Glutamatergic neuron (in vitro differentiated cells): ENCODE measurements at regions not wholly inside any gene's neighbourhood (a gene's known extent, or its start where the extent isn't known, plus 50 kb on each side); places are given as distances from the start of the nearest gene placed in this dataset.
"Not testable (repeated sequence)": the region's sequence is repeated elsewhere in the genome, so short reads cannot be mapped to it uniquely, and the experiment has no call there.

Experiments used
- DNase-seq: peaks from one replicate; pipeline ENCODE4 v3.0.0; 2022
- H3K27ac Mint-ChIP-seq: one replicate; pipeline ENCODE4 v1.8.0; 2020; ENCODE audit warnings: mild to moderate bottlenecking, mixed read lengths, inconsistent platforms; ENCODE audit not compliant: unreplicated experiment
- H3K27me3 Mint-ChIP-seq: one replicate; pipeline ENCODE4 v1.8.0; 2020; ENCODE audit warnings: mild to moderate bottlenecking, moderate library complexity, mixed read lengths, inconsistent platforms; ENCODE audit not compliant: unreplicated experiment
- H3K36me3 Mint-ChIP-seq: one replicate; pipeline ENCODE4 v1.8.0; 2020; ENCODE audit warnings: mild to moderate bottlenecking, mixed read lengths, inconsistent platforms; ENCODE audit not compliant: unreplicated experiment
- H3K4me1 Mint-ChIP-seq: one replicate; pipeline ENCODE4 v1.8.0; 2020; ENCODE audit warnings: mild to moderate bottlenecking, low read depth, mixed read lengths, inconsistent platforms; ENCODE audit not compliant: unreplicated experiment
- H3K4me3 Mint-ChIP-seq: one replicate; pipeline ENCODE4 v1.8.0; 2020; ENCODE audit warnings: mild to moderate bottlenecking, mixed read lengths, inconsistent platforms; ENCODE audit not compliant: unreplicated experiment
- H3K9me3 Mint-ChIP-seq: one replicate; pipeline ENCODE4 v1.8.0; 2020; ENCODE audit warnings: mild to moderate bottlenecking, moderate library complexity, mixed read lengths, inconsistent platforms; ENCODE audit not compliant: unreplicated experiment
- TF ChIP-seq, protein P1 (sequence below): fragments of 200-600 bp; sonication (generic); IDR thresholded peaks from one replicate; pipeline ENCODE4 v1.5.0; 2021; ENCODE audit not compliant: partially characterized antibody, unreplicated experiment

DNA sequence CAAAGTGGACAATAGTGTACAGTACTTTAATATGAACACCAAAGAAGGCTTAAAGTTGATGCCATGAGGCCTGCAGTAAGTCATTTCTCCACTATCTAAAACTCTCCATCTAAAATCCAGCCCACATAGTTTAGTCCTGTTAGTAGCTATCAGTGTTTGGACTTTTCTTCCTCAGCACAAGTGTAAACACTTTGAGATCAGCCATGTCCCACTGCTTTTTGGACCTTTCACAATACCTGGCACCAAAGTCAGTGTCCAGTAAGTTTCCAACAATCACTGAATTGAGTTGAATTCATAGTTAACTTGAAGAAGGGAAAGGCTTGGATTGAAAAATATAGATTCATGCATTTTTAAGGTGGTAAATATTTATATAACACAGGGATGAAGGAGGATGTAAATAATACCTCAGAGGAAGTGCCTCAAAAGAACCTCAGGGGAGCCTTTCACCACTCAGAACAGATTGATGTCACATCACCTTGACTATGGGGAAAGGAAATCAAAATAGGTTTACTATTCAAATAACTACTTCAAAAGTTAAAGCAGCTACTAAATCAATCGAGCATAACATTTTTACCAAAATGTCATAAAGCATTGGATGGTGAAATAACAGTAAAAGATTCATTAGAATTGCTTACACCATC lies 76.7 kb downstream of the FTHL17 start:
- TF ChIP-seq, protein P1, sequence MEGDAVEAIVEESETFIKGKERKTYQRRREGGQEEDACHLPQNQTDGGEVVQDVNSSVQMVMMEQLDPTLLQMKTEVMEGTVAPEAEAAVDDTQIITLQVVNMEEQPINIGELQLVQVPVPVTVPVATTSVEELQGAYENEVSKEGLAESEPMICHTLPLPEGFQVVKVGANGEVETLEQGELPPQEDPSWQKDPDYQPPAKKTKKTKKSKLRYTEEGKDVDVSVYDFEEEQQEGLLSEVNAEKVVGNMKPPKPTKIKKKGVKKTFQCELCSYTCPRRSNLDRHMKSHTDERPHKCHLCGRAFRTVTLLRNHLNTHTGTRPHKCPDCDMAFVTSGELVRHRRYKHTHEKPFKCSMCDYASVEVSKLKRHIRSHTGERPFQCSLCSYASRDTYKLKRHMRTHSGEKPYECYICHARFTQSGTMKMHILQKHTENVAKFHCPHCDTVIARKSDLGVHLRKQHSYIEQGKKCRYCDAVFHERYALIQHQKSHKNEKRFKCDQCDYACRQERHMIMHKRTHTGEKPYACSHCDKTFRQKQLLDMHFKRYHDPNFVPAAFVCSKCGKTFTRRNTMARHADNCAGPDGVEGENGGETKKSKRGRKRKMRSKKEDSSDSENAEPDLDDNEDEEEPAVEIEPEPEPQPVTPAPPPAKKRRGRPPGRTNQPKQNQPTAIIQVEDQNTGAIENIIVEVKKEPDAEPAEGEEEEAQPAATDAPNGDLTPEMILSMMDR, result no peak
- no peak for DNase-seq
- H3K27me3 Mint-ChIP-seq, result no peaks in the 10 kb centered on the region
- H3K9me3 Mint-ChIP-seq, result no peaks in the 10 kb centered on the region
- H3K36me3 Mint-ChIP-seq, result no peaks in the 10 kb centered on the region
- no peak overlapping the region for H3K27ac Mint-ChIP-seq
- no peak overlapping the region for H3K4me3 Mint-ChIP-seq
- no peaks in the 10 kb centered on the region for H3K4me1 Mint-ChIP-seq

DNA sequence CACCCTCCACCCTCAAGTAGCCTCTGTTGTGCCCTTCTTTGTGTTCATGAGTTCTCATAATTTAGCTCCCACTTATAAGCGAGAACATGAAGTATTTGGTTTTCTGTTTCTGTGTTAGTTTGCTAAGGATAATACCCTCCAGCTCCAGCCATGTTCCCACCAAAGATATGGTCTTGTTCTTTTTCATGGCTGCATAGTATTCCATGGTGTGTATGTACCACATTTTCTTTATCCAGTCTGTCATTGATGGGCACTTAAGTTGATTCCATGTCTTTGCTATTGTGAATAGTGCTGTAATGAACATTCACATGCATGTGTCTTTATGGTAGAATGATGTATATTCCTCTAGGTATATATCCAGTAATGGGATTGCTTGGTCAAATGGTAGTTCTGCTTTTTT lies 77.8 kb downstream of the FTHL17 start:
- not testable (repeated sequence) for H3K4me3 Mint-ChIP-seq, DNase-seq, H3K27me3 Mint-ChIP-seq, H3K36me3 Mint-ChIP-seq, H3K9me3 Mint-ChIP-seq, H3K4me1 Mint-ChIP-seq, H3K27ac Mint-ChIP-seq

DNA sequence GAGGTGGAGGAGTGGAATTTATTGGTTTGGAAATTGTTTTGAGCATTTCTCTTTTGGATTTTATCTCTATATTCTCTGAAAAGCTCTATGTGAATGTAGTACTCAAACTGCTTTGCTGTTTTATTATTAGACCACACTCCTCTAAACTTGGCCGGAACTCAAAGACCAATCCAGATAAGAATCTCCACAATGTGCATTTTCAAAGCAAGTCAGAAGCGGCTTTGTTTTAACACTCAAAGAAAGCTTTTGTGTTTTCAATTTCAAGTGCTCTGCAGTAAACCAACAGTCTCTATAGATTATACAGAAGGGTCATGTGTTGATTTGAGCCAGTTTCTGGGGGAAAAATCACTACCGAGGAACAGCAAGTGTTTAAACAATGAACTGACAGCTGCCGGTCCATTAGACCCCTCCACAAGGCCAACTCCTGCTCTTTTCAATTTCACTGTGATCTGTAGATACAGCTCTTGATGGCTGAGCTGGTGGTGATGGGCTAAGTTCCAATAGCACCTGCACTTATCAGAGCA lies 79.4 kb downstream of the FTHL17 start:
- no peak overlapping the region for H3K4me3 Mint-ChIP-seq

DNA sequence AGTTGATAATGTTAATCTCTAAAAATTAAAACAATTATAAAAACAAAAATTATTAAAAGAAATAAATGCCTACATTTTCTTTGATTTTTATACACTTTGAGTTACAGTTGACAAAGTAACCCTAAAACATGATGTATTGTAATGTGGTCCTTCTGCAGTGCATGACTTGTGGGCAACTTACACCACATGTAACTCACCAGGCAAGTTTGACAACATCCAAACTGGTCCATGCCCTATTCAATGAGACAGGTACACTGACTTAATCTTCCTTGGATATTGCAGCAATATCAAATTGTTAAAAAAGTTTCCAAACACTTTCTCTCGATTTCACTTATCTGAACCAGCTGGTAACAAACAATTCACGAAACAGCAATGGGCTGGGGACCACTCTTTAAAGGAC lies 81.5 kb downstream of the FTHL17 start:
- Mint-ChIP-seq H3K36me3 (no peaks in the 10 kb centered on the region), H3K9me3 (no peaks in the 10 kb centered on the region), H3K27ac (no peak overlapping the region)

More for the DNA sequence above, 79.4 kb downstream of the FTHL17 start:
- Mint-ChIP-seq H3K36me3 (no peaks in the 10 kb centered on the region), H3K27me3 (no peaks in the 10 kb centered on the region), H3K4me1 (no peaks in the 10 kb centered on the region), H3K27ac (no peak overlapping the region), H3K9me3 (no peaks in the 10 kb centered on the region)
- DNase-seq, result no peak
- TF ChIP-seq, protein P1, result no peak

DNA sequence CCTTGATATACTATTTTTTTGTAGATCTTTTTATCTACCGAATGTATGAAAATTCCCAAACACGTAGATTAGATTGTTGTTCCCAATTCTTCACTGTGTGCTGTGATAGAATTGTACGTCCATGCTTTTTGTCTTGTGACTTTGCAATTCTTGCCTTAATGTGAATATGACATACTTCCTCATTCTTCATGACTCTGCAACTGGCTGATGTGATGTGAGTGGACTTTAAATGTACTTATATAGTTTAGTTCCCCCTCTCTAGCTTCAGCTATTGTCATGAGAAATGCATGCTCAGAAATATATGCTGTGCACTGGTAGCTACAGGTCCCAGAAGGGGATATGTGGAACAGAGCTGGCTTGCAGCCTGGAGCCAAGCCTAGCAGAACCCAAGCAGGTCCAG lies 89.4 kb downstream of the FTHL17 start:
- TF ChIP-seq, protein P1, result no peak
- Mint-ChIP-seq H3K27me3 (no peaks in the 10 kb centered on the region), H3K36me3 (no peaks in the 10 kb centered on the region), H3K4me3 (no peak overlapping the region), H3K9me3 (no peaks in the 10 kb centered on the region), H3K4me1 (no peaks in the 10 kb centered on the region), H3K27ac (no peak overlapping the region)
- DNase-seq, result no peak

More for the DNA sequence above, 81.5 kb downstream of the FTHL17 start:
- no peak for DNase-seq
- TF ChIP-seq, protein P1, result no peak
- H3K4me3 Mint-ChIP-seq, result no peak overlapping the region
- H3K27me3 Mint-ChIP-seq, result no peaks in the 10 kb centered on the region
- H3K4me1 Mint-ChIP-seq, result no peaks in the 10 kb centered on the region
